ENCODE measurements at regions not wholly inside any gene's neighbourhood (a gene's known extent, or its start where the extent isn't known, plus 50 kb on each side); places are given as distances from the start of the nearest gene placed in this dataset.
"Not testable (repeated sequence)": the region's sequence is repeated elsewhere in the genome, so short reads cannot be mapped to it uniquely, and the experiment has no call there.

DNA sequence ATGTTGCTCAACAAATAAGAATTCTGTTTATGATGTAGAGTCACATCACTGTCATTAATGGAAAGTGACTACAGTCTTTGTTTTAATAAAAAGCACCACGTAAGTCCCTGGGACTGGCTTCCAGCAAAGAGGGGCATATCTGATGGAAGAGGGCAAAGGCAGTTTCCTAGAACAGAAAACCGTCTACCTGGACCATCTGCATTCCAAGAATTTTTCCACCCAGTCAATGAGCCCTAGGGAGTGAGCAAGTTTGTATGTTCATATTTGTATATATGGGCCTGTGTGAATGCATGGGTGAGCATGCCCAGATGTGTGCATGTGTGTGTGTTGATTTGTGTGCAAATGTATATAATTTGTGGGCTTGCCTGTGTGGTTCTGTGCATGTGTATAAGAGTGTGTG is 156.8 kb upstream of the SEMA6A start:
- Histone ChIP-seq H3K9me3 (ENCODE audit: control insufficient read depth, insufficient read depth, low read length) (no peaks in the 10 kb centered on the region), H3K36me3 (ENCODE audit: insufficient read depth, low read length) (no peaks in the 10 kb centered on the region)

DNA sequence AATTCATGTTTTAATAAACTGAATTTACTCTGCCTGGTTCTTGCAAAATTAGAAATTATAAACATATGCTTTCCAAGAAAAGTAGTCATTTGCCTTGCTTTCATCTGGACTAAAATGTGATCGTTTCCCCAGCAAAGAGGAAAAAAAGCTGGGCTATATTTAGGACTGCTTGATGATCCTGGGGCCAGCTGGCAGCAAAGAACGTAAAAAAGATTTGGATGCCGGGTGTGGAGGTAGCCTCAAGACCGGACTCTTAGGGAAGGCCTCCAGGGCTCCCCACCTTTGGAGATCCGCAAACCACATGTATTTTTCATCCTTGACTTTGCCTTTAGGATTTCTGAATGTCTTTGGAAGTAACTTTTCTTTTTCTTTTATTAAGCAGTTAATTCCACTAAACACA is 156.1 kb upstream of the SEMA6A start:
- Histone ChIP-seq H3K4me1 (ENCODE audit: insufficient read depth, low read length) (peaks cover 8% of the 10 kb centered on the region; the same call in 1 of the 2 replicates), H3K9me3 (ENCODE audit: control insufficient read depth, insufficient read depth, low read length) (no peaks in the 10 kb centered on the region), H3K9ac (ENCODE audit: low read depth, low read length) (no peak overlapping the region), H3K36me3 (ENCODE audit: insufficient read depth, low read length) (no peaks in the 10 kb centered on the region)

More for the DNA sequence above, 156.8 kb upstream of the SEMA6A start:
- H3K4me1 ChIP-seq (ENCODE audit: insufficient read depth, low read length) = peaks cover 8% of the 10 kb centered on the region; the same call in 1 of the 2 replicates
- no peak overlapping the region for H3K9ac ChIP-seq (ENCODE audit: low read depth, low read length)

DNA sequence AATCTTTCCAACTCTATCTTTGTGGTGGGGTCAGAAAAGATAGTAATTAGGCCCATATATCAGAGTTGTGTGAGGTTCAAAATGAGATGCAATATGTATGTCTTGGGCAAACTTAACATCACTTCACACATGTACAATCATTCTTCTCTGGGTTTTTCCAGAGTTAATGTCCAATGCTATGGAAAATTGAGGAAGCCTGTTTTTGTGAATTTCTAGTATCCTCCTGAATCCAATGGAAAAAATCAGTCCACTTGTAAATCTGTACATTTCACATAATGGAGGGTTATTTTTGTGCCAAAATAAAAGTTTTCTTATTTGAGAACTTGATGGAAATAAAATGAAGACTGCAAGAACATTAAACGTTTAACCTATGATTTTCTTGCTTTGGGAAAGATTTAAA is 155.6 kb upstream of the SEMA6A start:
- peaks cover 8% of the 10 kb centered on the region; the same call in 1 of the 2 replicates for H3K4me1 ChIP-seq (ENCODE audit: insufficient read depth, low read length)
- no peaks in the 10 kb centered on the region for H3K9me3 ChIP-seq (ENCODE audit: control insufficient read depth, insufficient read depth, low read length)
- H3K36me3 ChIP-seq (ENCODE audit: insufficient read depth, low read length) = no peaks in the 10 kb centered on the region
- no peak overlapping the region for H3K9ac ChIP-seq (ENCODE audit: low read depth, low read length)

DNA sequence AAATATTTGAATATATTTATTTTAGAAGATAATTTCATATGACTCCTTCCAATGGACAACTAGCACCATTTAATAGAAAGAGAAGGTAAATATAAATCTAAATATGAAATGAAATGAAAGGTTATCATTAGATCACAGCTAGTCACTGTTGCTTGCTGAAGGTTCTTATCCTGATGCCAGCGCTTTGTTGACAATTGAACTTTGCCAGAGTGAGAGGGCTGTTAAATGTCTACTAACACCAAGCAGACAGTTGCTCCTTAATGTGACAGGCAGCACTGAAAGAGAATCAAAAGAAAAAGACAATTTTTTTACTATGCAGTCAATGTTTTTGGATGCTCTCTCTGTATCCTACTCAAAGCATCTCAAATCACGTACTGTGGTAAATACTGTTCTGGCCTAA is 152.6 kb upstream of the SEMA6A start:
- H3K4me1 ChIP-seq (ENCODE audit: insufficient read depth, low read length) = peaks cover 4% of the 10 kb centered on the region; the same call in 1 of the 2 replicates
- H3K9ac ChIP-seq (ENCODE audit: low read depth, low read length) = no peak overlapping the region
- no peaks in the 10 kb centered on the region for H3K36me3 ChIP-seq (ENCODE audit: insufficient read depth, low read length)
- no peaks in the 10 kb centered on the region for H3K9me3 ChIP-seq (ENCODE audit: control insufficient read depth, insufficient read depth, low read length)

DNA sequence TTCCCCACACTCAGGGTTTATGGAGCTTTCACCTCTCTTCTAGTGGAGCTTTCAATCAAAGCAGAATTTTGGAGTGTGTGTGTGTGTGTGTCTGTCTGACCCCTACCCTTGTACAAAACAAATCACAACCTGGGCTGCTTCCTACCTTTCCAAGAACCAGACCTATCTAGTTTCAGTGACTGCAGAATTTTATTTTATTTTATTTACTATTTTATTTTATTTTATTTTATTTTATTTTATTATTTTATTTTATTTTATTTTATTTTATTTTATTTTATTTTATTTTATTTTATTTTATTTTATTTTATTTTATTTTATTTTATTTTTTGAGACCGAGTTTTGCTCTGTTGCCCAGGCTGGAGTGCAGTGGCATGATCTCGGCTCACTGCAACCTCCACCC is 151.6 kb upstream of the SEMA6A start:
- H3K4me1 ChIP-seq (ENCODE audit: insufficient read depth, low read length); H3K9ac ChIP-seq (ENCODE audit: low read depth, low read length); H3K36me3 ChIP-seq (ENCODE audit: insufficient read depth, low read length); H3K9me3 ChIP-seq (ENCODE audit: control insufficient read depth, insufficient read depth, low read length): not testable (repeated sequence)

DNA sequence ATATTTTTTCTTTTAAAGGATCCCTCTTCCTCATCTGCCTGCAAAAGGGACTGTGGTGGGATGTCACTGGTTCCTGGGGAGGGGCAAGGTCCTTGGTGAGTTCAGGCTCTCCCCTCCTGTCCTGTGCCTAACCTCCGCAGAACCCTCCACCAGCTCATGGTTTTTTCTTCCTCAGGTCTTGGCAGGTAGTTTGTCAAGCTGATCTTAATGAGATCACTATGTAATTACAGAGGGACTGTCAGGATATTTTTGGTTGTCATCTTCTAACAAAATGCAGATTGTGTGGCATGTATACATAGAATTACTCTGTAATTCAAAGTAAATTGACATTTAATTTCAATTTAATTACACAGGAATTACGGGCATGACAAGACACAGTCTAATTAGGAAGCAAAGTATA is 150.3 kb upstream of the SEMA6A start:
- Histone ChIP-seq H3K9ac (ENCODE audit: low read depth, low read length) (no peak overlapping the region), H3K9me3 (ENCODE audit: control insufficient read depth, insufficient read depth, low read length) (no peaks in the 10 kb centered on the region), H3K36me3 (ENCODE audit: insufficient read depth, low read length) (no peaks in the 10 kb centered on the region), H3K4me1 (ENCODE audit: insufficient read depth, low read length) (peaks cover 9% of the 10 kb centered on the region; the same call in 1 of the 2 replicates)

DNA sequence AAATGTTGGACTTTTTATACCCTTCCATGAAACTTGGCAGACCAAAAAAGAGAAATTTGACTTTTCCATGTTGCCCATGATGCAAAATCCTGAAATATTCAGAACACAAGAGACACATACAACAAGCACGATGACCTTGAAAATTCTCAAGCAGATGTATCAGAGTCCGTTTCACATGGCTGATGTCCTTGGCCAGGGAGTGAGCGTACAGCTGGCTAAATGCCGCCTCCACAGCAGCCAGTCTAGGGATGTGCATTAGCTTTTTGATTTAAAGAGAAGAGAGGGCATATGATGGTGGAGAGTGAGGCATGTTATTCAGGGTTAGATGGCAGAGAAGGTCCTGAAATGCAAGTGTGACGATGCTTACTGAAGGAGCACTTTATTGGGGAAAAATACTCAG is 148.0 kb upstream of the SEMA6A start:
- Histone ChIP-seq H3K4me1 (ENCODE audit: insufficient read depth, low read length) (peaks cover 9% of the 10 kb centered on the region; the same call in 1 of the 2 replicates), H3K9ac (ENCODE audit: low read depth, low read length) (no peak overlapping the region), H3K36me3 (ENCODE audit: insufficient read depth, low read length) (no peaks in the 10 kb centered on the region), H3K9me3 (ENCODE audit: control insufficient read depth, insufficient read depth, low read length) (no peaks in the 10 kb centered on the region)

DNA sequence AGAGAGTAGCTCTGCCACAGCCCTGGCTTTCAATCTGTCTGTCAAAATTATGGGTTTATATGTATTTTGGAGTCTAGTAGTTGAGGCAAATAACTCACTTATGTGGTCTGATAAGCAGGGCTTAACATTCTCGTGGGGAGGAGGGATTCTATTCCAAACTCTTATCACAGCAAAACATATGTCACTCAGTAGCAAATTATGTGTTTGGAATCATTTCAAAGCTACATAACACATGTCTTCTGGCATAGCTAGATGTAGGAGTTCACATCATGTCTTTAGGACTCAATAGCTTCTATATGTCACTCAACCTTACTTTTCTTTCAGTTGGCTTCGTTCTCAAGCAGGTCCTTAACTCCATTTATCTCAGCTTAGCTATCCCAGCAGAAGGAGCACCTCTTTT is 144.5 kb upstream of the SEMA6A start:
- peaks cover 5% of the 10 kb centered on the region; the same call in 1 of the 2 replicates for H3K4me1 ChIP-seq (ENCODE audit: insufficient read depth, low read length)
- H3K9ac ChIP-seq (ENCODE audit: low read depth, low read length) = no peak overlapping the region
- no peaks in the 10 kb centered on the region for H3K9me3 ChIP-seq (ENCODE audit: control insufficient read depth, insufficient read depth, low read length)
- no peaks in the 10 kb centered on the region for H3K36me3 ChIP-seq (ENCODE audit: insufficient read depth, low read length)

DNA sequence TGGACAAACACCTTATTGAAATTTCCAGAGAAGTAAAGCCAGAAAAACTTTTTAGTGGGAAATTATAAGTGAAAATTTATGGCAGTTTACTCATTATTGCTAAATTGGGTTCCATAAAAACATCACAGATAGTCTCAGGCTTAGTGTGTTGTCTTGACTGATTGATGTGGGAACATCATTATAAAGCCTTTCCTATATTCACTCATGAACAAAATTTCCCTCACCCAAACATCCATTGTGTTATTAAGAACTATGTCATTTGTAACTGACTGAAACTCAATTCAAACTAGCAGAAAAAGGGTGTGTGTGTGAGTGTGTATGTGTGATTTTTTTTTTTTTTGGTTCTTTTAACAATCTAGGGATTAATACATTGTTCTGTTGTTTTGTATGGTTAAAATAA is 143.7 kb upstream of the SEMA6A start:
- Histone ChIP-seq H3K9me3 (ENCODE audit: control insufficient read depth, insufficient read depth, low read length) (no peaks in the 10 kb centered on the region), H3K9ac (ENCODE audit: low read depth, low read length) (no peak overlapping the region), H3K4me1 (ENCODE audit: insufficient read depth, low read length) (peaks cover 4% of the 10 kb centered on the region; the same call in 1 of the 2 replicates), H3K36me3 (ENCODE audit: insufficient read depth, low read length) (no peaks in the 10 kb centered on the region)

DNA sequence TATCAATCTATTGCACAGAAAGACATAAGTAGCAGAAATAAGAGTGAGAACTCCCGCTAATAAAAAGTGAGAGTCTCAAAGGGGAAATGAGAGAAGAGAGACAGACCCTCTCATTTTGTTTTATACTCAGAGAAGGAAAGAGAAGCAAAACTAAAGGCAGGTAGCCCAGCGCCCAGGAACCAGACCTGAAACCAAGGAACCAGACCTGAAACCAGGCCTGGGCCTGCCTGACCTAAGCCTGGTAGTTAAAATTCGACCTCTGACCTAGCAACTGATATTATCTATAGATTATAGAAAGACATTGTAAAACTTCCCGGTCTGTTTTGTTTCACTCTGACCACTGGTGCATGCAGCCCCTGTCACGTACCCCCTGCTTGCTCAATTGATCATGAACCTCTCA is 134.5 kb upstream of the SEMA6A start:
- no peak overlapping the region for H3K9ac ChIP-seq (ENCODE audit: low read depth, low read length)
- no peaks in the 10 kb centered on the region for H3K36me3 ChIP-seq (ENCODE audit: insufficient read depth, low read length)
- H3K4me1 ChIP-seq (ENCODE audit: insufficient read depth, low read length) = peaks cover 13% of the 10 kb centered on the region
- 0 out of 2 replicates have a peak, but pooled peaks cover 2% of the 10 kb centered on the region for H3K9me3 ChIP-seq (ENCODE audit: control insufficient read depth, insufficient read depth, low read length)

DNA sequence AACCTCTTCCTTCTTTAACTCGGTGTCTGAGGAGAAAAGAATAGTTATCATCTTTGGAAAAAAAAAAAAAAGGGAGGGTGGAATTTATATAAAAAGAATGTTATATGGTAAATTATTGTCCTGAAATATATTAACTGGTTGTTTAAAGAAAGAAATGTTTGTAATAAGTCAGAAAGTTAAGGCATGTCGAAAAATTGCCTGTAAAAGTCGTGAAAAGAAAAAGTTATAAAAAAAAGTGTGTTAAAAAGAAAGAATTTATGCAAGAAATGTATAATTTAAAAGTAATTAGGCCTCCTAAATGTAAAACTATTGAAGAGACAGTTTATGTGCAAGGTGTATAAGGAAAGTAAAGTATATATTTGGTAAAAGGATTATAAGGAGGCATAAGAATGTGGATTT is 130.5 kb upstream of the SEMA6A start:
- H3K4me1 ChIP-seq (ENCODE audit: insufficient read depth, low read length) = peaks cover 27% of the 10 kb centered on the region
- not testable (repeated sequence) for H3K9me3 ChIP-seq (ENCODE audit: control insufficient read depth, insufficient read depth, low read length)

DNA sequence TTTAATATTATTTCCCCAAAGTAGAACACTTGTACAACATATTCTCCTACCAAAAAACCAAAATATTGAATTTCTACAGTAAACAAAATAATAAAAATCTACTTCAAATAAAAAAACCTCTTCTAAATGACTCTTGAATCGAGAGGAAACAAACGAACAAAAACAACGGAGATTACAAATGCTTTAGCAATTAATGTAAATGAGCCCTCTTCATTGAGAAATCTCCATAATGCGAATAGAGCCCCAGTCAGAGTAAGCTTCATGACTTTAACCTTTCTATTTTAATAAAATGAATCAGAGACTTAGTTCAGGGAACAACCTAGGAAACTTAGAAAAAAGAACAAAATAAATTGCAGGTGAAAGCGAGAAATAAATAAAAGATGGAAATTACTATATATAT is 129.3 kb upstream of the SEMA6A start:
- H3K9me3 ChIP-seq (ENCODE audit: control insufficient read depth, insufficient read depth, low read length) = no peaks in the 10 kb centered on the region
- H3K9ac ChIP-seq (ENCODE audit: low read depth, low read length) = no peak overlapping the region
- H3K36me3 ChIP-seq (ENCODE audit: insufficient read depth, low read length) = no peaks in the 10 kb centered on the region
- peaks cover 27% of the 10 kb centered on the region for H3K4me1 ChIP-seq (ENCODE audit: insufficient read depth, low read length)

More for the DNA sequence above, 130.5 kb upstream of the SEMA6A start:
- not testable (repeated sequence) for H3K36me3 ChIP-seq (ENCODE audit: insufficient read depth, low read length); H3K9ac ChIP-seq (ENCODE audit: low read depth, low read length)

DNA sequence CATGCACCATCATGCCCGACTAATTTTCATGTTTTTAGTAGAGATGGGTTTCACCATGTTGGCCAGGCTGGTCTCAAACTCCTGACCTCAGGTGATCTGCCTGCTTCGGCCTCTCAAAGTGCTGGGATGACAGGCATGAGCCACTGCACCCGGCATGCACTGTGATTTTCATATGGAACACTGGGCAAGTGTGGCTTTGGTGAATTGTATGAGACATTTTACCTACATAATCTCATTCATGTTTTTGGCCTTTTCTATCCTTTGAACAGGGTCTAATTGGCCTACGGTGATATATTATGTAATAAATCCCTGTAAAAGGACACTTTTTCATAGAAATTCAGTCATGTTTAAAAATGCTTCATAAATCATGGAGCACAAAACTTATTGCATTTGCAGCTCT is 128.7 kb upstream of the SEMA6A start:
- H3K36me3 ChIP-seq (ENCODE audit: insufficient read depth, low read length) = no peaks in the 10 kb centered on the region
- peaks cover 27% of the 10 kb centered on the region for H3K4me1 ChIP-seq (ENCODE audit: insufficient read depth, low read length)
- H3K9me3 ChIP-seq (ENCODE audit: control insufficient read depth, insufficient read depth, low read length) = no peaks in the 10 kb centered on the region
- H3K9ac ChIP-seq (ENCODE audit: low read depth, low read length) = no peak overlapping the region

DNA sequence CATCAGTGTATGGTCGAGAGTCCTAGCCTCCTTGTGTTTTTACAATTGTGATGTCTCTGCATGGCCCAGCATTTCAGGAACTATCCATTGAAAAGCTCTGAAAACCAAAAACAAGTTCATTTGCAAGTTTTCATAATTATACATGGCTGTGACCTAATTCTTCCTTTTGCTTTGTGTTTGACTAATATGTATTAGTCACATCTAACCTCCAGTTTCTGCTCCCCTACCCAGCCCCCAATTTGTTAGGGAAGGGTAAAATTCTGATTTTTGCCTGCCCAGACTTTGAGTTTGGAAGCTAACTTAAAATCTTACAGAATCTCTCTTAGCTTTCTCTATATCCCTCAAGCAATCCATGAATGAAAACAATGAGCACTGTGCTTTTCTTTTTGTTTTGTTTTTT is 128.2 kb upstream of the SEMA6A start:
- Histone ChIP-seq H3K9ac (ENCODE audit: low read depth, low read length) (no peak overlapping the region), H3K36me3 (ENCODE audit: insufficient read depth, low read length) (no peaks in the 10 kb centered on the region), H3K9me3 (ENCODE audit: control insufficient read depth, insufficient read depth, low read length) (no peaks in the 10 kb centered on the region), H3K4me1 (ENCODE audit: insufficient read depth, low read length) (peaks cover 27% of the 10 kb centered on the region)

DNA sequence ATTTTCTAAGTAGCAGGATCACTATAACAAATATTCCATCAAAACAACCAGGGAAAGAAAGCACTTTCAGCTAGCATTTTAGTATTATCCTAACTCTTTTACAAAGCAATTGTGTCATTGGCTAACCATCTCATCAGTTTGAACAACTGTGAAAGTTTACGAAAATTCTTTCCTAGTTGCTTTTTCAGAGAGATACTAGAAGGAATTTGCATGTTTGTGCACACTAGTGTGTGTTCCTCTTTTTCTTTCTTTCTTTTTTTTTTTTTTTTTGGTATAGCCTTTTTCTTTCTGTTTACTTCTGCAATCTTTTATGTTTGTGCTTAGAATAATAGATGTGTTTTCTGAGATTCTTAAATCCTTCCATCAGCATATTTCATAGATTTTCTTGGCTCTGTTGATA is 124.7 kb upstream of the SEMA6A start:
- H3K9me3 ChIP-seq (ENCODE audit: control insufficient read depth, insufficient read depth, low read length) = no peaks in the 10 kb centered on the region
- H3K36me3 ChIP-seq (ENCODE audit: insufficient read depth, low read length) = no peaks in the 10 kb centered on the region
- peaks cover 32% of the 10 kb centered on the region for H3K4me1 ChIP-seq (ENCODE audit: insufficient read depth, low read length)

DNA sequence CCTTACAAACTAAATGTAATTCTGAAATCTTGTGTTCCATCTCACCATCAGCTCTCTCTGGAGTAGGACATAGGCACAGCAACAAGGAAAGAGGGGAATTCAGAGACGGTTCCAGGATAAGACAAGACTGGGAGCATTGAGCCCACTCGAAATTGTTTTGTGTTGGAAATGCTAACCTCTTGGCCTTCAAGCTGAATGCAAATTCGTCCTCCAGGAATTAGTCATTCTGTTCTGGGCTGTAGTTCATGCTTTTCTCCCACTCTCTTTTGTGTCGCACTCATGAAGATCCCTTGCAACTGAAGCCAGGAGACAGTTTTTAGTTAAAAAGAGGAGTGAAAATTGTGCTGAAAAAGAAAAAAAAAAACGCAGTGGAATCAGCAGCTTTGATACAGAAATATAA is 121.7 kb upstream of the SEMA6A start:
- Histone ChIP-seq H3K36me3 (ENCODE audit: insufficient read depth, low read length) (no peaks in the 10 kb centered on the region), H3K4me1 (ENCODE audit: insufficient read depth, low read length) (peaks cover 25% of the 10 kb centered on the region), H3K9ac (ENCODE audit: low read depth, low read length) (no peak overlapping the region), H3K9me3 (ENCODE audit: control insufficient read depth, insufficient read depth, low read length) (no peaks in the 10 kb centered on the region)

More for the DNA sequence above, 124.7 kb upstream of the SEMA6A start:
- no peak overlapping the region for H3K9ac ChIP-seq (ENCODE audit: low read depth, low read length)
